Osteocyte (in vitro differentiated cells): ENCODE measurements at regions not wholly inside any gene's neighbourhood (a gene's known extent, or its start where the extent isn't known, plus 50 kb on each side); places are given as distances from the start of the nearest gene placed in this dataset.

Experiments used
- DNase-seq: peaks from one replicate; pipeline ENCODE4 v3.0.0; 2021; ENCODE audit warnings: mixed read lengths; ENCODE audit not compliant: unreplicated experiment; ENCODE audit errors: extremely low spot score
- H3K27ac Mint-ChIP-seq: one replicate; pipeline ENCODE4 v1.8.0; 2021; ENCODE audit warnings: mild to moderate bottlenecking, mixed read lengths; ENCODE audit not compliant: unreplicated experiment
- H3K27me3 Mint-ChIP-seq: one replicate; pipeline ENCODE4 v1.8.0; 2021; ENCODE audit warnings: mixed read lengths; ENCODE audit not compliant: unreplicated experiment
- H3K36me3 Mint-ChIP-seq: one replicate; pipeline ENCODE4 v1.8.0; 2021; ENCODE audit warnings: mixed read lengths; ENCODE audit not compliant: unreplicated experiment
- H3K4me1 Mint-ChIP-seq: one replicate; pipeline ENCODE4 v1.8.0; 2021; ENCODE audit warnings: mixed read lengths; ENCODE audit not compliant: unreplicated experiment
- H3K4me3 Mint-ChIP-seq: one replicate; pipeline ENCODE4 v1.8.0; 2021; ENCODE audit warnings: mild to moderate bottlenecking, moderate library complexity, mixed read lengths; ENCODE audit not compliant: unreplicated experiment
- H3K9me3 Mint-ChIP-seq: one replicate; pipeline ENCODE4 v1.8.0; 2021; ENCODE audit warnings: mixed read lengths; ENCODE audit not compliant: unreplicated experiment
- CTCF ChIP-seq: fragments of 200-600 bp; sonication (generic); IDR thresholded peaks from 2 replicates; pipeline ENCODE4 v1.5.0; 2021; ENCODE audit warnings: antibody characterized with exemption, mild to moderate bottlenecking, moderate library complexity

DNA sequence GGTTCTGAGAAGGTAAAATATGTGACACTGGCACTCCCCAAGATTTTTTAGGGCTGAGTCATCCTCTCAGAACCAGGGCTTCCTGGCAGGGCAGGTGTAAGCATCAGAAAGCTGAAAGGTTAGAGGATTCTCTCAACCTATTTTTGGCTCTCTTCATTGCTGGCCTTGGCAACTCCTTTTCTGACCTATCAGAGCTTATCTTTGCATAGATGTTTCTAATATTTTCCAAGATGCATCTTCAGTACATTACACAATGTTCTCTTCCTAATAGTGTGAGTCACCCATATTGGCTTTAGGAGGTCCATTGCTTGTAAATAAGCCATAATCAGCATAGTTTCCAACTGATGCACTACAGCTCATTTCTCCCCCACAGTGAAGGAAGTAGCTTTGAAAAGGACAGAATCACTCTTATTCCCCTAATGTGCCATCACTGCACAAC is 2008.4 kb upstream of the PIK3C3 start:
- peak overlapping the region; percentile 39 for H3K27ac Mint-ChIP-seq
- no peak overlapping the region for H3K4me3 Mint-ChIP-seq
- no peaks in the 10 kb centered on the region for H3K27me3 Mint-ChIP-seq
- no peak for TF ChIP-seq CTCF
- H3K36me3 Mint-ChIP-seq, result no peaks in the 10 kb centered on the region
- H3K4me1 Mint-ChIP-seq, result peaks cover 11% of the 10 kb centered on the region
- no peak for DNase-seq
- no peaks in the 10 kb centered on the region for H3K9me3 Mint-ChIP-seq

DNA sequence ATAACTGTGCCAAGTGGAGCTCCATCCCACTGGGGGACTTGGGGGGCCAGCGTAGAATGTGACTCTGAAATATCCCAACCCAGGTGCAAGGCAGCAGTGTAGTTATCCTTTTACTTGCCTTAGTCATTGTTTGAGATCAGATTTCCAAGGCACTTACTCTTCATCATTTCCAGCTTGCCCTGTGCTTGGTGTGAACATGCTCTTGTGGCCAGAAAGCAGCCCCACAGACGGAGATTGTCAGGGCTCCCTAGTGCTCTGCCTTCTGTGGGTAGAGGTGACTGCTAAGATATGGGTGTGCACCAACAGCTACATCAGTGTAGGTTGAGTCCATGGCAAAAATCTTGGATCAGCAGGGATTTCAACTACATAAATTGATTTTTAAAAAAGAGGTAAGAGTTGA is 2010.0 kb upstream of the PIK3C3 start:
- Mint-ChIP-seq H3K4me1 (peaks cover 11% of the 10 kb centered on the region), H3K9me3 (no peaks in the 10 kb centered on the region), H3K27ac (no peak overlapping the region), H3K4me3 (no peak overlapping the region), H3K27me3 (no peaks in the 10 kb centered on the region), H3K36me3 (no peaks in the 10 kb centered on the region)
- no peak for DNase-seq
- TF ChIP-seq CTCF, result no peak

- peaks cover 11% of the 10 kb centered on the region for H3K4me1 Mint-ChIP-seq
- TF ChIP-seq CTCF, result no peak
- H3K36me3 Mint-ChIP-seq, result no peaks in the 10 kb centered on the region
- H3K4me3 Mint-ChIP-seq, result no peak overlapping the region
- H3K27me3 Mint-ChIP-seq, result no peaks in the 10 kb centered on the region
- DNase-seq, result no peak
- H3K9me3 Mint-ChIP-seq, result no peaks in the 10 kb centered on the region
- H3K27ac Mint-ChIP-seq, result no peak overlapping the region
Measured at GRCh38 chr18:39942702-39943101, 2012.3 kb upstream of the PIK3C3 start.

DNA sequence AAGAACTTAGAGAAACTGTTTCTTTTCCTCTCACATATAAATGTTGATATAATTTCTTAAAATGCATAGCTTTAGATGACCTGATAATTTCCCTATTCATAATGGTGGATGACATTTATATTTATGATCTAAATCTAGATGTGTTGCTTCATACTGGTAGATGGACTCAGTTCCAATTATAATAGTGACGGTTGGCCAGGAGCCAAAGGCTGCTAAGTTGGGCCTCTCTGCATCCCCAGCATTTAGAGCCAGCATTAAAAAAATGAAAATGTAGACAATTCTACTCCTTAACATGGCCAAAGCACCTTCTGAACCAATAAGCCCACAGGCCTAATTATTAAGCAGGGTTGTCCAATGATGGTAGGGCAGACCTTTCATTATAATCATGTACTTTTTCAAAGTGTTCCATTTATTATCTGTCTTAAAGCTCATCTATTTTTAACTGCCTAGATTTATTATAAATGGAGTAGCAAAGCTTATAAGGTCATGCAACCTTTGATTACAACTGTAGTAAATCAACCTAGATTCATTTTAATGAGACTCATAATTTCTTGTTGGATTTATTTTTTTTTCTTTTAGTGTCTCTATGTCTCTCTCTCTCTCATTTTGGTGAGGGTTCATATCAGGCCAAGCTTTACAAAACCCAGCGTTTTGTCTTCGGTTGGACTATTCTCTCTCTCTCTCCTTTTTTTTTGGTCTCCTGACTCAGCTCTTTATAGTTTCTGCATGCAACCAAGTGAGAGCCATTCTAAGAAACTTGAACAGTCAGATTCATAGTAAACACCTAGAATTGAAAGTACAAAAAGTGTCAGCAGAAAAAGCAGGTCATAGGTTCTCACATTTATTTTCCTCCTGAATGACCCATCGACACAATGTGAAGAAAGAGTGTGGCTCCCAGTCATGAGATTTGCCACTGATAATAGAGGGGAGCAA is 2016.1 kb upstream of the PIK3C3 start:
- Mint-ChIP-seq H3K9me3 (peaks cover 4% of the 10 kb centered on the region), H3K4me1 (no peaks in the 10 kb centered on the region), H3K4me3 (no peak overlapping the region), H3K36me3 (no peaks in the 10 kb centered on the region), H3K27me3 (no peaks in the 10 kb centered on the region), H3K27ac (no peak overlapping the region)
- TF ChIP-seq CTCF, result no peak
- DNase-seq, result no peak

DNA sequence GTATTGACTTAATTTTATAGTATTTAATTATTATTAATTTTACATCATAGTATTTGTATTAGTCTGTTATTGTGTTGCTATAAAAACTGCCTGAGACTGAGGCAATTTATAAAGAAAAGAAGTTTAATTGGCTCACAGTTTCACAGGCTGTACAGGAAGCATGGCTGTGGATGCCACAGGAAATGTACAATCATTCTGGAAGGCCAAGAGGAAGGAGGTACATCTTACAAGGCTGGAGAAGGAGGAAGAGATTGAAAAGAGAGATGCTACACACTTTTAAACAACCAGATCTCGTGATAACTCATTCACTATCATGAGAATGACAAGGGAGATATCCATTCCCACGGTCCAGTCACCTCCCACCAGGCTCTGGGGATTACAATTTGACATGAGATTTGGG is 2019.4 kb upstream of the PIK3C3 start:
- H3K4me3 Mint-ChIP-seq, result no peak overlapping the region
- H3K36me3 Mint-ChIP-seq, result no peaks in the 10 kb centered on the region
- H3K4me1 Mint-ChIP-seq, result no peaks in the 10 kb centered on the region
- no peak for DNase-seq
- TF ChIP-seq CTCF, result no peak
- peaks cover 4% of the 10 kb centered on the region for H3K9me3 Mint-ChIP-seq
- H3K27me3 Mint-ChIP-seq, result no peaks in the 10 kb centered on the region
- no peak overlapping the region for H3K27ac Mint-ChIP-seq
